Osteoblast (primary cell): ENCODE measurements at regions not wholly inside any gene's neighbourhood (a gene's known extent, or its start where the extent isn't known, plus 50 kb on each side); places are given as distances from the start of the nearest gene placed in this dataset.

Experiments
- DNase-seq: peaks from one replicate; pipeline ENCODE4 v3.0.0; 2011; ENCODE audit warnings: low spot score, mixed read lengths; ENCODE audit not compliant: insufficient read length; ENCODE audit errors: missing footprints
- H2AFZ ChIP-seq: 2 replicates; pipeline ENCODE4 v1.6.0; 2011; ENCODE audit warnings: mild to moderate bottlenecking, low read length
- H3K27ac ChIP-seq: 2 replicates; pipeline ENCODE4 v1.5.1; 2011; ENCODE audit warnings: mild to moderate bottlenecking, low read depth, low read length, moderate library complexity
- H3K27me3 ChIP-seq: 2 replicates; pipeline ENCODE4 v1.6.0; 2012; ENCODE audit warnings: mild to moderate bottlenecking, control low read depth, inconsistent platforms, low read length, moderate library complexity; ENCODE audit not compliant: insufficient read depth
- H3K36me3 ChIP-seq: 2 replicates; pipeline ENCODE4 v1.5.1; 2011; ENCODE audit warnings: mild to moderate bottlenecking, low read length, control low read depth, moderate library complexity; ENCODE audit not compliant: insufficient read depth
- H3K4me1 ChIP-seq: 2 replicates; pipeline ENCODE4 v1.5.1; 2011; ENCODE audit warnings: mild to moderate bottlenecking, low read length, control low read depth, moderate library complexity; ENCODE audit not compliant: insufficient read depth
- H3K4me2 ChIP-seq: 2 replicates; pipeline ENCODE4 v1.6.0; 2011; ENCODE audit warnings: mild to moderate bottlenecking, low read length; ENCODE audit not compliant: insufficient read depth
- H3K4me3 ChIP-seq: fragments of 200-600 bp; sonication (generic); 3 replicates; pipeline ENCODE4 v1.5.1; 2012; ENCODE audit warnings: mild to moderate bottlenecking, low read length, inconsistent platforms; ENCODE audit not compliant: insufficient read depth
- H3K79me2 ChIP-seq: 2 replicates; pipeline ENCODE4 v1.6.0; 2012; ENCODE audit warnings: mild to moderate bottlenecking, low read length, control low read depth, inconsistent platforms; ENCODE audit not compliant: insufficient read depth
- H3K9me3 ChIP-seq: 2 replicates; pipeline ENCODE4 v1.5.1; 2011; ENCODE audit warnings: low read depth, low read length, control low read depth
- H4K20me1 ChIP-seq: 2 replicates; pipeline ENCODE4 v1.6.0; 2012; ENCODE audit warnings: mild to moderate bottlenecking, low read length, control low read depth; ENCODE audit not compliant: insufficient read depth
- CTCF ChIP-seq: IDR thresholded peaks from 2 replicates; pipeline ENCODE4 v1.5.1; 2011; ENCODE audit warnings: mild to moderate bottlenecking, low read depth, low read length, moderate library complexity; ENCODE audit errors: extremely low read depth

- peaks cover 10% of the 10 kb centered on the region for H3K4me1 ChIP-seq
- no peaks in the 10 kb centered on the region for H3K36me3 ChIP-seq
- no peak for TF ChIP-seq CTCF
- H3K9me3 ChIP-seq = no peaks in the 10 kb centered on the region
- no peak overlapping the region for H3K27ac ChIP-seq
- no peaks in the 10 kb centered on the region for H3K27me3 ChIP-seq
- H3K79me2 ChIP-seq = no peaks in the 10 kb centered on the region
- H3K4me2 ChIP-seq = no peak overlapping the region
- no peak for DNase-seq
- H3K4me3 ChIP-seq = no peak overlapping the region
- H2AFZ ChIP-seq = no peak overlapping the region
- no peaks in the 10 kb centered on the region for H4K20me1 ChIP-seq
Measured at GRCh38 chr6:54050750-54051149, 60.5 kb upstream of the MLIP start.

DNA sequence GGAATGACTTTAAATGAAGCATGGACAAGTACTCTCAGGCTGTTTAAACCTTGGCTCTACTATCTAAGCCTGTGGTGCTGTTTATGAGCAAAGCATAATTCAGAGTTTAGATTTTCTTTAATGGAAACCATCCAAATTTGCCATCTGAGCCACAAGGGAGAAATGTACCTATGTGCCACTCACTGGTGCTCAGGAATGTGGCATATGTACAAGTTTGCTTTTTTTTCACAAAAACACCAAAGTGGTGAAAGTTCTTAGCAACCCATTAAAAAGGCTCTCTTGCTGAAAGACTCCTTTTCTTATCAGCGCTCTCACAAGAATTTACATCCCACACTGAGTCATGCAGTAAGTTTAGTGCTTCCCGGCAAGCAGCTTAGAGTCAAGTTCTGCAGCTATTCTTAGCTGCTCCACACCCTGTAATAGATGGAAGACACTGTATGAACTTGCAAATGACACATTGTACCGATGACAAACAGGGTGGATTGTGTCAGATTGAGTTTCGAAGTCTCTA is 57.3 kb upstream of the MLIP start:
- H3K4me1 ChIP-seq = peaks cover 10% of the 10 kb centered on the region
- DNase-seq = peak; percentile 86
- H3K27ac ChIP-seq = peak overlapping the region; percentile 49
- no peak for TF ChIP-seq CTCF
- no peaks in the 10 kb centered on the region for H3K9me3 ChIP-seq
- H2AFZ ChIP-seq = no peak overlapping the region
- peak overlapping the region; percentile 51 for H3K4me3 ChIP-seq
- no peaks in the 10 kb centered on the region for H3K79me2 ChIP-seq
- H3K4me2 ChIP-seq = peak overlapping the region; percentile 77
- no peaks in the 10 kb centered on the region for H3K36me3 ChIP-seq
- no peaks in the 10 kb centered on the region for H3K27me3 ChIP-seq
- no peaks in the 10 kb centered on the region for H4K20me1 ChIP-seq

- no peak overlapping the region for H3K4me3 ChIP-seq
- peaks cover 13% of the 10 kb centered on the region for H3K4me1 ChIP-seq
- no peak overlapping the region for H2AFZ ChIP-seq
- no peak for DNase-seq
- no peak for TF ChIP-seq CTCF
- no peaks in the 10 kb centered on the region for H3K79me2 ChIP-seq
- H3K27ac ChIP-seq = no peak overlapping the region
- no peaks in the 10 kb centered on the region for H3K27me3 ChIP-seq
- no peaks in the 10 kb centered on the region for H3K36me3 ChIP-seq
- H3K4me2 ChIP-seq = no peak overlapping the region
- H4K20me1 ChIP-seq = no peaks in the 10 kb centered on the region
- no peaks in the 10 kb centered on the region for H3K9me3 ChIP-seq
Measured at GRCh38 chr6:54056105-54056504, 55.1 kb upstream of the MLIP start.

GRCh38 chr6:54057058-54057457 is 54.2 kb upstream of the MLIP start:
- Histone ChIP-seq H2AFZ (no peak overlapping the region), H3K27me3 (no peaks in the 10 kb centered on the region), H3K79me2 (no peaks in the 10 kb centered on the region), H3K4me1 (peaks cover 13% of the 10 kb centered on the region), H4K20me1 (no peaks in the 10 kb centered on the region), H3K4me3 (no peak overlapping the region), H3K36me3 (no peaks in the 10 kb centered on the region), H3K9me3 (no peaks in the 10 kb centered on the region), H3K4me2 (no peak overlapping the region), H3K27ac (no peak overlapping the region)
- DNase-seq = peak; percentile 50
- no peak for TF ChIP-seq CTCF
